ENCODE measurements at regions not wholly inside any gene's neighbourhood (a gene's known extent, or its start where the extent isn't known, plus 50 kb on each side); places are given as distances from the start of the nearest gene placed in this dataset.

DNA sequence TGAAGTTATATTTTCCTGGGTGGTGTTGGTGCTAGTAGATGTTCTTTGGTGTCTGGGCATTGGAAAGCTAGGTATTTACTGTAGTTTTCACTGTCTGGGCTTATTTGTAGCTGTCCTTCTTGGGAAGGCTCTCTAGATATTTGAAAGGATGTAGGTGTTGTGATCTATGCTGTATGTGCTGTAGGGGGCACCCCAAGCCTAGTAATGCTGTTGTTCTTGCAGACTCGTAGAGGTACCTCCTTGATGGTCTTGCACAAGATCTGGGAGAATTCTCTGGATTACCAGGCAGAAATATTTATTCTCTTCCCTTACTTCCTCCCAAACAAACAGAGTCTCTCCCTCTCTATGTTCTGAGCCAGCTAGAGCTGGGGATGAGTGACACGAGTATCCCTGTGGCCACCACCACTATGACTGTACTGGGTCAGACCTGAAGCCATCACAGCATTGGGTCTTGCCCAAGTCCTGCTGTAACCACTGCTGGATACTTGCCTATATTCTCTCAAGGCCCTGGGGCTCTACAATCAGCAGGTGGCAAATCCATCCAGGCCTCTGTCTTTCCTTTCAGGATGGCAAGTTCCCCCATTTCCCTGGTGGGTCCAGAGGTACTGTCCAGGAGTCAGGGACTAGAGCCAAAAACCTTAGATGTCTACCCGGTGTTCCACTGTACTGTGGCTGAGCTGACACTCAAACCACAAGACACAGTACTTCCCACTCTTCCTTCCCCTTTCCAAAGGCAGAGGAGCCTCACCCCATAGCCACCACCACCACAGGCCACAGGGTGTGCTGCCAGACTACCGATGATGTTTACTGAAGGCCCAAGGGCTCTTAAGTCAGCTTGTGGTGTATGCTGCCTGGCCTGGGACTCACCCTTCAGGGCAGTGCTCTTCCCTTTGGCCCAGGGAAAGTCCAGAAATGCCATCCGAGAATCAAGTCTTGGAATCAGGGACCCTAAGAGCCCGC lies 195.2 kb upstream of the DPPA4 start:
- peak in 1 of 2 experiments; percentile 48 for DNase-seq

GRCh38 chr3:109545746-109546145 lies 208.4 kb upstream of the DPPA4 start:
- no peak for DNase-seq

- no peak for DNase-seq
Observed at GRCh38 chr3:109548192-109548938, 211.0 kb upstream of the DPPA4 start.

GRCh38 chr3:109553591-109554371 lies 216.4 kb upstream of the DPPA4 start:
- no peak for DNase-seq

GRCh38 chr3:109559389-109559788 lies 222.0 kb upstream of the DPPA4 start:
- no peak for DNase-seq

- DNase-seq: no peak
Observed at GRCh38 chr3:109563149-109563548, 225.8 kb upstream of the DPPA4 start.

DNA sequence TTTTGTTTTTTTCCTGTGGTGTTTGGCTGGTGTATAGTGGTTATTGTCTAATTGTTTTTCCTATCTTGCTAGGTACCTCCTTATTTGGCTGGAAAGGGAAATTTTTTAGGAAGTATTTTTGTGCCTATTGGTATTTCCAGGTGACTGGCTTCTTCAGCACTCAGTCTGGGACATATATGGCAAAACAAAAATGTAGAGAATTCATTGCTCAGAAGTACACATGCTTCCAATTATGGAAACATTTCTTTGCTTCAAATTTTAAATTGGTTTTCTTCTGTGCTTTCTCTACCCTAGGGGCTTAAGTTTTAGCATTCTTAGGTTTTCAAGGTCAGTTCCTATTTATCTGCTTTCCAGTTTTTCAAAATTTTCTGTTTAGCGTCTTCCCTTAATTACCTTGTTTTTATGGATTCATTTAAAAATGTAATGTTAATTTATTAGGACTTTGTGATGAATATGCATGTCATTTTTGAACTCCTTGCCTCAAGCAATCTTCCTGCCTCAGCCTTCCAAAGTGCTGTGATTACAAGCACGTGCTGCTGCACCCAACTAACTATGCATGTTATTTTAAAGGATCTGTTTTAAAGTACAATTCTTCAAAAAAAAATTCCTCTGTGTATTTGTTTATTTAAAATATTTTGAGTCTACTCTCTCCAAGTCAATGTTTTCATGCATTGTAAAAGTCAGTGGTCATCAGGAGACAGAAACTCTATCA lies 231.9 kb upstream of the DPPA4 start:
- DNase-seq: no peak

DNA sequence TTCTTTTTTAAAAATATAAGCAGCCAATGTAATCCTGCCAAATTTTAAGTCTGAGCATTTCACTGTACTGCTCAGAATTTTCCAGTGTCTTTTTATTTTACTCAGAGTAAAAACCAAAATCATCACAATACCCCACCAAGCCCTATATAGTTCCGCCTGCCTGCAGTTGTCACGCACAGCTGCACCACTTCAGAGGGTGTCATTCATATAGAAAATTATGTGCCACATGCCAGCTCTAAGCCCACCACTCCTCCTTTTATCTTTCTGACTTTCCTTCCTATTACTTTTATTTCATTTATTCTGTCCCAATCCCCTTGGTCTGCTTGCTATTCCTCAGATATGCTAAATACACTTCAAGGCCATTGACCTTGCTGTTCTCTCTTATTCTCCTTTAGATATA lies 233.1 kb upstream of the DPPA4 start:
- DNase-seq: no peak

GRCh38 chr3:109572301-109572700 lies 235.0 kb upstream of the DPPA4 start:
- no peak for DNase-seq

- no peak for DNase-seq
Observed at GRCh38 chr3:109596991-109597390, 259.6 kb upstream of the DPPA4 start.

DNA sequence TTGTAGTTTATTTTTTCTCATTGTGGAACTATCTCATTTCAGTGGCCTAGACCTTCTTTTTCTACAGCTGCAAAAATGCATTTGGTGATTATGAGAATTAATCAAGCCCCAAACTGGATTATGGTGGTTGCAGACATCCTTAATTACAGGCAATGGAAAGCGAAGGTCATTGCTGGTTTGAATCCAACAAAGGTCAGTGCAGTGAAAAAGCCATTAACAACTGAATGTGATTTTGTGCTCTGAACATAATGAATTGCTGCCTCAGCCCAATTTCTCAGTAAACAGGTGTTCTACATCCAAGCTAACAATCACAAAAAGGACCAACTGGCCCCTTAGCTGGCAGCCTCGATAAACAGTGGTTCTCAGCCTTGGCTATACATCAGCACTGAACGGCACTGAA lies 260.1 kb upstream of the DPPA4 start:
- DNase-seq: no peak

DNA sequence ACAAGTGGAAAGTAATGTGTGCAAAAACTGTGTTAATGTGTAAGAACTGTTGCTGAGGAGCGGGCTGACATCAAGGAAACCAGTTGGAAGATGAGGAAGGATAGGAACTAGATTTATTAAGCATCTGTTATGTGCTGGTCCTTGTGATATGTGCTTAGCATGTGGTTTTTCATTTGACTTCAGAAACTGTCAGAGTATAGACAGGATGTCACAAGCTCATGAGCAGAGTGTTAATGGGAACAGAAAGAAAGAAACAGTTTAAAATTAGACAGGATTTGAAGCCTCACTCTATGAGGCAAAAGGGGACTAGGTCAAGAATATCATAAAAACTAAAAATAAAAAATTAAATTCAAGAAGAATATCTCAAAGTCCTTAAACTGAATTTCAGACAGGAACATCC lies 270.6 kb upstream of the DPPA4 start:
- no peak for DNase-seq

DNA sequence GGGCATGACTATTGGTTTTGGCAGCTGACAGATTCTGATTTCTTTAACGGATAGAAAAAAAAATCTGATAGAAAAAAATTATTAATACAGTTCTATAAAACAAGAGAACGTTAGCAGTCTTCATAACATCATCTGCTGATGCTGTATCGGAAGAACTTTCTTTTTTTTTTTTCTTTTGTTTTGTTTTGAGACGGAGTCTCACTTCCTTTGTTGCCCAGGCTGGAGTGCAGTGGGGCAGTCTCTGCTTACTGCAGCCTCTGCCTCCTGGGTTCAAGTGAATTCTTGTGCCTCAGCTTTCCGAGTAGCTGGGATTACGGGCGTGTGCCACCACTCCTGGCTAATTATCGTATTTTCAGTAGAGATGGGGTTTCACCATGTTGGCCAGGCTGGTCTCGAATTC lies 271.2 kb upstream of the DPPA4 start:
- DNase-seq: no peak

- DNase-seq: no peak
Observed at GRCh38 chr3:109618766-109619378, 281.5 kb upstream of the DPPA4 start.

DNA sequence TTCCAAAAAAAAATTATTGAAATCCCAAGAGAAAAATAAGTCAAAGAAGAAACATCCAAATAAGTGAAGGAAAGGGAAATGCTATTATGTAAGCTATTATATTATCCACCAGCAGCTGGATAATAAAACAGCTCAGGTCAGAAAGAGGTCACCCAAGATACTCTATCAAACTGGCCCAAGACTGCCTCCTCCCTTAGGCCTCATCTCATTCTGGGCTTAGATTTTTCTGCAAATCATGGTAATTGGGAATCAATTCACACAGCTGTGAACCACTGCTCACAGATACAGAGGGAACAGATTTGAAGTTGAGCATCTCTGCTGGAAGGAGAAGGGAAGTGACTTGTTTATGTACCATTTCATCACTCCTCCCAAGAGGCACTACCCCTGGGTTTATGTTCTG lies 294.6 kb upstream of the DPPA4 start:
- no peak for DNase-seq

DNA sequence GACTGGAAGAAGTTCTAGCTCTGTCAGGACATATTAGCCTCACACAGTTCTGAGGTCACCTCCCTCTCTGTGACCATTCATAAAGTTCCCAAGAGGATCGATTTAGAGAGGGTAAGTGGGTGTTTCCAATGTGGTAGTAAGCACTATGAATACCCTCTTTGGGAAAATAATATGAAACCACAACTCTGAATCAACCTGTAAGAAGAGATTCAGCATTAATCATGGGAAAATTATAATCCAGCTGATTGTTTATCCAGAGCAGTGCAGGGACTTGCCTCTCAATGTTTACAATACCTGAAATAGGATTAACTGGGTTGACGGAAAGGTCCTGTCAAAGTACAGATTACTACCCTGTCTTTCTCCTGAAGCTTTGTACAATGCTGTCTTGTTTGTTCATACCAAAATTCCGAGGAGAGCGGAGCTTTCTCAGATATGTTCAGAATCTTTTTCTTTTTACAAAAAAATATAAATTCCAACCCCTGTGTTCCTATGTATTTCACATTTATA lies 302.9 kb upstream of the DPPA4 start:
- DNase-seq: no peak

- DNase-seq: no peak
Observed at GRCh38 chr3:109642025-109642424, 304.7 kb upstream of the DPPA4 start.

DNA sequence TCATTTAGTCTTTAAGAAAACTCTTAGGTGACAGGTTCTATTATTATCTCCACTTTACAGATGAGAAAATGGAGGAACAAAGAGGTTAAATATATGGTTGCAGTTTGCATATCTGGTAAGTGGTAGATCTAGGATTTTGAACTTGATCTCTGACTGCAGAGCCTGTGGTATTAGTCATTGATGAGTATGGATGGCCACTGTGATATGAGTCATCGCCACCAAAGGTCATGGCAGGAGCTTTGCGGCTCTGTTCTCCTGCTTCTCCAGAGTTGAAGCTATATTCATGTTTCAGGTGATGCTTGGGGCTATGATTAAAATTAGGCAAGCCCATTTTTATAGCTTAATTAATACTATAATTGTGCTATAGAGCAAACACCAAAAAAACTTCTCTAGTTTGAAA lies 306.2 kb upstream of the DPPA4 start:
- DNase-seq: no peak

- DNase-seq: no peak
Observed at GRCh38 chr3:109644332-109644731, 307.0 kb upstream of the DPPA4 start.

DNA sequence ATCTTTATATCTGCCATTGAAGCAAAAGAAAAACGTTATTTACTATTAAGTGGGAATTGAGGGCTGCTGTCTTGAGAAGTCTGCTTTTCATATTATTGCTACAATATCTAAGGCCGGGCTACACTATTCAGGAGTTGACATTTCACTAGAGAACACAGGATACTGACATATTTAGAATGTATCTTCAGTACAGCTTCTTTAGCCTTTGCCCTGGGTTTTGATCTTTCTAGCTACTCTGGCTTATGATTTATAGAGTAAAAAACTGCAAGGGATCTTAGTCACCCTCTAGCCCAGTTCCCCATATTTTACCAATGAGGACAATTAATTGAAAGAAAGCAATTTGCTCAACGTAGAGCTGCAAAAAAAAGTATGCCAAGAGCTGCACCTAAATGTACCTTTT lies 307.4 kb upstream of the DPPA4 start:
- DNase-seq: no peak

GRCh38 chr3:109648027-109648426 lies 310.7 kb upstream of the DPPA4 start:
- no peak for DNase-seq

GRCh38 chr3:109656225-109656624 lies 318.9 kb upstream of the DPPA4 start:
- DNase-seq: no peak

Data from NCI-H1930 (cell line).